ENCODE measurements at regions not wholly inside any gene's neighbourhood (a gene's known extent, or its start where the extent isn't known, plus 50 kb on each side); places are given as distances from the start of the nearest gene placed in this dataset.
A peak's percentile ranks its signal among the peaks of the same experiment; 100 is the strongest.
"Not testable (repeated sequence)": the region's sequence is repeated elsewhere in the genome, so short reads cannot be mapped to it uniquely, and the experiment has no call there.

DNA sequence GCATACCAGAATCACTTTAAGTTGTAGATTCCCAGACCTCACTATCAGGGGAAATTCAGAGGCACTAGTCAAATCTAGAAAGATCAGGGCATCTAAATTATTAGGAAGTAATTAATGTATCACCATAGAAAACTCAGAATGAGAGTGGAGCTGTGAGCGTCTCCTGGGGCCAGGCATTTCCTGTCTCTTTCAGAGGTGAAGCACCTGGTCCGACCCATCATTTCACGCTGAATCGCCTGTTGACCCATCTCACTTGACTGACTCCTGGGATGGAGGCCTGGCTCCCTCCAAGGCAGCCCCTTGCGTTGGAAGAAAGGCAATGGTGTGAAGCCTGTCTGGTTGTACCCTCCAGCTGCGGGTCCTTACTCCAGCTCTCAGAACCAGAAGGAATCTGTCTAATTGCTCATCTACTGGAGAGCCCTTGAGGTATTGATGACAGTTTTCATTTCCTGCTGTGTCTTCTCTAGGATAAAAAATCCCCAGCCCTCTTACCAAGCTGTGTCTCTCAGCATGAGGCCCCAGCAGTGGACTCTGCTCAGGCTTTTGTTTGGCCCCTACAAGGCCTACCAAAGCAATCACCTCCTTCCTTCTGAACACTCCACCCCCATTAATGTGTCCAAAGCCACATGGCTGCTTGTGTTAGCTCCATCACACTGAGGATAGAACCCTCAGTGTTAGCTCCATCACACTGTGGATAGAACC, 93.2 kb upstream of the SYT13 start:
- FAIRE-seq = no peak

DNA sequence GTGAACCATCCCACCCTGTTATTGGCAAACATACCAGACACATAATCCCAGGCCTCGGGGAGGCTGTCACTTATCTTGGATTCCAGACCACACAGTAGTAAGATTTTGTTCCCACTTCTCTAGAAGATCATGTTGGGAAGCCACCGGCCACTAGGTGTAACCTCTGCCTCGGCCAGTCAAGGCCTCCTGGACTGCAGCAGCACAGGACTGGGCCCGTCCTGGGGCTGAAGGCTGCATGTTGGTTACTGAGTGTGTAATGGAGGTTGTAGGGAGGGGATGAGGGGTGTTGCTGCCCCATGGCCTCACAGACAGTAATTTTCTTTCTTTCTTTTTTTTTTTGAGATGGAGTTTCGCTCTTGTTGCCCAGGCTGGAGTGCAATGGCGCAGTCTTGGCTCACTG, 92.4 kb upstream of the SYT13 start:
- FAIRE-seq = no peak

DNA sequence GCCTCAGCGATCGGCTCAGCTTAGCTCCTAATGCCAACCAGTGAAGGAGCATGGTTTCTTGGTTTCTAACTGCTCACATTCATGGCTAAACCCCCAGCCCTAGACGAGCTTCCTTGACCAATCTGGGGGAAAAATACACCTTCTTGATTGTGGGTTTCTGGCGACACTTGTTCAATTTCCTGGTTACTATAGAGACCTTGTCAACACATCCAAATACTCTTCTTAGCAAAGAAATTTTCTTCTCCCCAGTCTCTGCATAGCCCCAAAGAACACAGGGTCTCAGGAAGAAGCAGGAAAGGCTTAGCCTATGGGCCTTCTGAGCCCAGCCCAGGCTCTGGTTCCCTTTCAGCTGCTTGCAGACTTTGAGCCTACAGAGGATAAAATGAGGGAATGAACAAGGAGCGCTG, 88.5 kb upstream of the SYT13 start:
- no peak for FAIRE-seq

DNA sequence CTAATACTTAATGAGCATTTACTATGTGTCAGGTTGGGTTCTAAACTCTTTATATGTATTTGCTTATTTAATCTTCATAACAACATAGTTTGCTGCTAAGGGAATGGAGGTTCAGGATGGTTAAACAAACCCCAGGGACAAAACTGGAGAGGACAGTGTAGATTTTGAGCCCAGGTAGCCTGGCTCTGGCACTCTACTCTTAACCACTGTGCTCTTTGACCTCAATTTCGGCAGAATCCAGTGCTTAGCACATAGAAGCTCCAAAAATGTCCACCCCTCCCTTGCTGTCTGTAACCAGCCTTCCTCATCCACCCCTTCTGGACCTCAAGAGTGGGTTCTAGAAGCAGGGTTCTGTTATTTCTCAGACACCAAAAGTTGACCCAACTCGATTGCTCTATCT, 88.0 kb upstream of the SYT13 start:
- no peak for FAIRE-seq

DNA sequence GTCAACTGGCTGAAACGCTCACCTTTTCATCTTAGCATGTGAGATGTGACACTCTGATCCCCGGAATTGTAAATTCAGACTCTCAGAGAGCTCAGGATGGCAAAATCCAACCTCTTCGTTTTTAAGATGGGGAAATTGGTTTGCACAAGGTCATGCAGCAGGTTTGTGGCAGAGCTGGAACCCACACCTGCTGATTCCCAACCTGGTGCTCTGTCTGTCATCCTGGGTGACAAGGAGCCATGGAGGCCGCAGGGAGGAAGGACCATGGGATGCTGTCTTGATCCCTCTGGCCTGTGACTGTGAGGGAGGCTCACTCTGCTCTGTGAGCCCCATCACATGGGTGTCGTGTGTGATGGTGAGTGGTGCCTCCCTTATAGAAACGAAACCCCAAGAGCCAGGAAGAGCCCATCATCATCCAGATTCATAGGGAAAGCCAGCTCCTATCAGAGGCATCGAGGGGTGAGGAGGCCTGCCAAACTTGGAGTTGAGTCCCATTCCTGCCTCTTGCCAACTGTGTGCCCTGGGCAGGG, 87.4 kb upstream of the SYT13 start:
- no peak for FAIRE-seq

DNA sequence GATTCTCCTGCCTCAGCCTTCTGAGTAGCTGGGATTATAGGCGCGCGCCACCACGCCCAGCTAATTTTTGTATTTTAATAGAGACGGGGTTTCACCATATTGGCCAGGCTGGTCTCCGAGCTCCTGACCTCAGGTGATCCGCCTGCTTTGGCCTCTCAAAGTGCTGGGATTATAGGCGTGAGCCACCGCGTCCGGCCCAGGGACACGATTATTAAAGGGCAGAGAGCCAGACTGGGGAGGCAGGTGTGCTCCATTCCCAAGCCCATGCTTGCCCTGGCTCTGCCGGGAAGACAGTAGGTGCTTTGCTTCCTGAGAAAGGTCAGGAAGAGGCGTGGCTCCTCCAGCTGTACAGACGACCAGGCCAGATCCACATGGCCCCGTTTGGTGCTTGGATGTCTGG, 86.3 kb upstream of the SYT13 start:
- not testable (repeated sequence) for FAIRE-seq

DNA sequence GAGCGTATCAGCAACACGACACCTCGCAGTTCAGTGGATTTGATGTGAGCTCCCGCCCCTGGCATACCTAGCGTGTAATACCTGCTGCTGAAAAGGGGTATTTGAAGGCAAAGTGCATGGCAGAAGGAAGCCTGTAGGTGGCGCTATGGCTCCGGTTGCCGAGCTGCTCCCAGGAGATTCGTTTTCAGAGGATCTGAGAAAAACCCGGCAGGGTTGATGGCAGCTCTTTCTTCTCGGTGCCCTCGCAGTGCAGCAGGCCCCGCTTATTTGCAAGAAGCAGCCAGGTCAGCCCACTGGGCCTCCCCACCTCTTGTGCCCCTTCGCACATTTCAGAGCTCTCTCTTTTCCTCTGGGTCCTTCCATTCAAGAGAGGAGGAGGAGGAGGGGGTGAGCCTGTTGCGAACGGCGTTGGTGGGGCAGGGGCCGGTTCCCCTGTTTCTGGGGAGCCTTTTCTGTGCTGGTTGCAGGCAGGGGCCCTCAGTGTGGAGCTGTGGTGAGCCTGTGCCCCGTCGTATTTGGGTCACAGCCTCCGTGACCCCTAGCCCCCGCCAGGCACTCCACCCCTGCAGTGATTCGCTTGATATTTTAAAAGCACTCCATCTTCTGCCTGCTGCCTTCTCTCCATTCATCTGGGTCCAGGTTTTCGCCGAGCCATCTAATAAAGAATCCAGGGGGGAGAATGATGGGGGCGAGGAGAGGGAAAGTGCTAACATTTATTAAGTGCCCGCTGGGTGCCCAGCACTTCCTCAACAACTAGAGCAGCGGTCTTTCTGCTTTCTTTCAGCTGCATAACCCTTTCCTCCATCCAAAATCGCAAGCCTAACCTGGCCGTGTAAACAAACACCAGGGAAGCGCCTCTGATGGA, 85.3 kb upstream of the SYT13 start:
- peak; percentile 49 for FAIRE-seq

DNA sequence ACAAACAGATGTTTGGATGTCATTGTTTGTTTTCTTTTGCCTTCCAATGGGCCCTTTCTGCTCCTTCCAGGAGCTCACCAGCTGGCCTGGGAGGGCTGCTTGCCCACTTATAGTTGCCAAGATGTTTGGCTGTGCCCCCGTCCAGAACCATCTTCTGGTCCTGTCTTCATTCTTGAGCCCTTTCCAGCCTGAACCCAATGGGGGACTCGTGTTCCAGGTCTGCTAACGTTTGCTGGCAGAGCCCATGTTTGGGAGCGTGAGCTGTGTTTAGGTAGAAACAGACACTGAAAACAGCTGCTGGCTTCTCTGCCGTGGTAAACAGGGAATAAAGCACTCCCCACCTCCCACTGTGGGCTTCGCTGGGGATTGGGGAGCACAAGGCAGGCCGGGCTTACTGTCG, 83.2 kb upstream of the SYT13 start:
- FAIRE-seq = no peak

DNA sequence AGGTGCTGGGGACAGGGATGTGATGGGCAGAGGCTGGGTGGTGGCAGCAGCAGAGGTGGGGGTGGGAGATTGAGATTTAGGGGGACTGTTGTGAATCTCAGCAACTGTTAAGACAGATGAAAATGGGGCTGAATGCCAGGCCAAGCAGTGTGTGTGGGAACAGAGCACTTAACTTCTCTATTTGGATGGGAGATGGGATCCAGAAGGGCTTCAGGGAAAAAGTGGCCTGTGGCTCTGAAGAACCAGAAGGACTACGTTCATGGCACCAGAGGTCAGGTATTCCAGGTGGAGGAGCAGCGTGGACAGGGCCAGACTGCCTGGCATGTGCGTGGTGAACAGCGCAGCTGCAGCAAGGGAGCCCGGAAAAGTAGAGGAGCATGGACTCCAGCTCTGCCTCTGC, 82.6 kb upstream of the SYT13 start:
- no peak for FAIRE-seq

DNA sequence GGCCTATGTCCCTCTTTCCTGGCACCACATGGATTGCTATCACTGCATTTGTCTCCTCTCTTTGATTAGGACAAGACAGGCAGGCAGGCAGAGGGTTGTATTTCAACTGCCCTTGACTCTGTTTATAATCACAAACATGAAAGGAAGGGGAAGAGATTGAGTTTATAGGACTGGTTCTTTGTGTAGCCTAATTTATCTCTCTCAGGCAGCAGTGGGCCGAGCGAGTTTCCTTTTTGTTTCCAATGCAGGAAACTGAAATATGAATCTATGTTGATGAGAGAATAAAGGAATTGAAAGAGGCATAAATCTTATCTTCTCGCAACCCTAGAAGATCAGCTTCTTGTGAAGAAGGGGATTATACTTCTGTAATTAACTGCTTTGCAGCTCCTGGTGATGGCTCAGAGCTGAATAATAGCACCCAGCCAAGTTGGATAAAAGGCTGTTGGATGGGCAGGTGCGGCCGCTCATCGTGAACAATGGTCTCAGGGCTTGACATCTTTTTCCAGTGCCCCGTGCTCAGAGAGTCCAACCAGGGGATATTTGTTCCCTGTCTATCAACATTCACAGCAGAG, 80.6 kb upstream of the SYT13 start:
- FAIRE-seq = no peak

DNA sequence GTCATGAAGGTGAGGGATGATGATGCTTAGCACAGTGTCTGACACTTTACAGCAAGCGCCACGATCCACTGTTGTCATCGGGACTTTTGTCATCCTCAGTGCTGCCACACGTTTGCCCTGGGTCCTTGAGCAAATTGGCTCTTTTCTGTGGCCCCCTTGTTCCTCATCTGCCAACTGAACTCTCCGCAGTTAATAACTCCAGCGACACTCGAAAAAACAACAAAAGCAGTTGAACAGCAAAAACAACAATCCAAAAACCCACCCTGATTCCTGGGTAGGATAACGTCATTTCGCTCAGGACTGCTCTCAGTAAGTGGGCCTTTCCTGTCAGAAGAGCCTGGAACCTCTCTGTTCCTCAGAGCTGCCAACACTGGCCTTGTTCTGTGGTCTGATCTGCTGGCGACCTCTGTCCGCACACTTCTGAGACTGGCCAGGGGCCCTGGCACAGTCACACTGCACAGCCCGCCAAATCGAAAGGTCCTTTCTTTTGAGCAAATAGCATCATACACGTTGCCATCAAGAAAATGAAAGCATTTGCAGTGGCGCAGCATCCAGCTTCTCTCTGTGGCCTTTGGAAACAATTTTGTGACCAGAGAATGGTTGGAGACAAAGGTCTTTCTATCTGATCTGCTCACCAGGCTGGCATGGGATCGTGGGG, 79.9 kb upstream of the SYT13 start:
- no peak for FAIRE-seq

DNA sequence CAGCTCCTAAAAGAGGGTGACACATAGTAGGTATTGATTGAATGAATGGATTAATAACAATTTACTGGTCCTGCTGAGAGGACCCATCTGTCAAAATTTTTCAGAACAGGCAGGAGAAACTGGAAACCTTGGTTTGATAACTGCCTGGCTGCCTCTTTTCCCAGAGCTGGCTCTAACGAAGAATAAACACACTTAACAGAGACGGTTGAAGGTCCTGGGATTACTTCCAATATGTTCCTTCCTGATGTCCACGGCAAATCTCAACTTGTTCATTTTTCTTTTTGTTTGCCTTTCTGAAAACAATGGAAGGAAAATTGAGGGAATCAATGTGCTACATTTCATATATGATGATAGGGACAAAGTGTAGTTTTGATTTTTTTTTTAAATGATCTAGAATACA, 76.5 kb upstream of the SYT13 start:
- FAIRE-seq = no peak

DNA sequence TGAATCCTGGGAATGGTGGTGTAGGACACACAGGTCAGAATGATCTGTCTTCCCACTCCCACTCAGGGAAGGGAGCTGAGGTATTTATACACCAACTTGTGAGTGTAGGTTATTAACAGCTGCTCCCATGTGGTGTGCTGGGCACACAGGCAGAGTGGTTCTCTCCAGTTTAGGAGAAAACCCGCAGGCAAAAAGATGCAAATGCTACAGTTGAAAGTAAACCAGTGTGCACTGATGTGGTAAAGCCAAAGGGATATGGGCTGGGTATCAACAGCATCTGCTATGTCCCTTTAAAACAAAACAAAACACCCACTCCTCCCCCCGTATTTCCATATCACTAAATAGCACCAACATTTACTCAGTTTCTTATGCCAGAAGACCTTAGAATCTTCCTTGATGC, 75.4 kb upstream of the SYT13 start:
- no peak for FAIRE-seq

DNA sequence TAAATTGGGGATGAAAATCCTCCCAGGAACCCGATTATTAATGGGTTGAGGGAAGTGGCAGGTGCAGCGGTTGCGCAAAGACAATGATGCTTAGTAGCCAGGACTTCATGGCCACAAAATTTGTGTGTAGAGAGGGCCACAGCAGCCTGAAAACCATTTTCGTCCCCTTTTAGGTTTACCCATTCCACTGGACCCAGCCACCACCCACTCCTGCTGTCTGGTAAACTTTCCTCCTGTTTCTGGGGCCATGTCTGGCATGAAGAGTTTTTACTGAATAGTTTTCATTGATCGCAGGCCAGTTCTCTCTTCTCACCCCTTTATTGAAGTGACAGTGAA, 69.5 kb upstream of the SYT13 start:
- FAIRE-seq = no peak

DNA sequence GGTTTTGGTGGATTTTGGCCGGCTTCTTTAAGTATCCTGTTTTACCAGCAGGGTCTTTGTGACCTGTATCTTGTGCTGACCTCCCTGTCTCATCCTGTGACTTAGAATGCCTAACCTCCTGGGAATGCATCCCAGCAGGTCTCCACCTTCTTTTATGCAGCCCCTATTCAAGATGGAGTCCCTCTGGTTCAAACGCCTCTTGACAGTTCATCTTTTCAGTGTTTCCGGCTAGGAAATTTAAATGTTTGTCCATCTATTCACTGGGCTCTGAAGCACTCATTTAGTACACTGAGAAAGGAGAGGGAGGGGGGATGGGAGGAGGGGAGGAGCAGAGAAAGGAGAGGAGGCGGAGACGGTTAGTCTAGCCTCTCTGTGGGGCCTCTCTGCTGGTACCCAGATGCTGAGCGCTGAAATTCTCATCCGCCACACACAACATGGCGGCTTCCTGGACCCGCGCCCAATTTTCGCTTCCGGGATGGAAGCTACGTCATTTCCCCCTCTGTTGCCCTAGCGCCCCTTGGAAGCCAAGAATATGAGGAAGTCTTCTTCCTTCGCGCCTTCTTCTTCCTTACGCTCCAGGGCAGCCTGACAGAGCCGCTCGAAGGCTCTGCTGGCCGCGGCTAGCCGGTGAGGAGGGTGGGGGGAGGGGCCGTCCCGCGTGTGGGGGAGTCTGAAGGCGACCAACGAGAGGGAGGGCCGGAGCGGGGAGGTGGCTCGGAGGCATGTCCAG, 69.0 kb upstream of the SYT13 start:
- no peak for FAIRE-seq

DNA sequence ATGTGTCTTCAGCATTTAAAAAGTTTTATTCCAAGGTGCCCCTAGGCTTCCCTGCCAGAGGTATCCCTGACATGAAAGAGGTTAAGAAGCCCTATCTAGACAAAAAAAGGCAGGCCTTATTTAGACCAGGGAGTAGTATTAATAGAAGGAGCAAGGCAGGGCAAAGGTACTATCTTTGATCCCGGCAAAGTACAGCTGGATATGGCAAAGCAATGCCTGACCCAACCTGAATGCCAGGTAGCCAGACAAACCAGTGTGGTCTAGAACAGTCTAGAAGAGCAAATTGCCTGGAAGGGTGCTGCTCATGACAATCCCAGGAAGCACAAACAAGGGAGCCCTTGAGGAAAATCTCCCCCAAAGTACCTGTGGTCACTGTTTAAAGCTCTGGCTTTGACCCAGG, 62.6 kb upstream of the SYT13 start:
- FAIRE-seq = no peak

DNA sequence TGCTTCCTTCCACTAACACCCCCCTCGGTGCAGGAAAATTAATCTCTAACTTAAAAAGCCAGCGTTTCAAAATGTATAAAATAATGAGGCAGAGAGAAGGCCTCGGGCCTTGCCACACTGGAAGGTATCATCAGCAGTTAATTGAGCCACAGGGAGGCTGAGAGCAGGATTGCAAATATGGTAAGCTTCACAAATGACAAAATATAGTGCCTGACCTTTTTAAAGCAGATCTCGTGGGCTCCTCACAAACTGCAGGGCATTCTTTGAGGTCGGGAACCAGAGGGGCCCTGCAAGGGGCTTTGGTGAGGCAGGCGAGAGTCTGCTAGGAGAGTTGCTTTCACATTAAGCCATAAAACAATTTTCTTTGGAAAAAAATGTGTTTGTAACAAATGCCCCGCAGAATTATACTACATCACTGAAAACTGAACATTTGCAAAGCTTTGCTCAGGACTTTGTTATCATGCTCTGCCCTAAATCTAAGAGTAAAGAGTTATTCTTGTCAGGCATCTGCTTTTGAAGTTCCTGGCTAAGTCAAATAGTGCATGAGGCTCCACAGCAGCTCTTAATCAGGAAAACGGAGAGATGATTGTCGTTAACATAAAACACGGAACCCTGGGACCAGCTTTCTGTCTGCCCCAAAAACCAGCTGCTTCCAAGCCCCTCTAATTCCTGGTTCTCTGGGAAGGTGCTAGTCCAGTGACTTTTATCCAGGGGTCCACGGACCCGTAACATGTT, 61.4 kb upstream of the SYT13 start:
- no peak for FAIRE-seq

DNA sequence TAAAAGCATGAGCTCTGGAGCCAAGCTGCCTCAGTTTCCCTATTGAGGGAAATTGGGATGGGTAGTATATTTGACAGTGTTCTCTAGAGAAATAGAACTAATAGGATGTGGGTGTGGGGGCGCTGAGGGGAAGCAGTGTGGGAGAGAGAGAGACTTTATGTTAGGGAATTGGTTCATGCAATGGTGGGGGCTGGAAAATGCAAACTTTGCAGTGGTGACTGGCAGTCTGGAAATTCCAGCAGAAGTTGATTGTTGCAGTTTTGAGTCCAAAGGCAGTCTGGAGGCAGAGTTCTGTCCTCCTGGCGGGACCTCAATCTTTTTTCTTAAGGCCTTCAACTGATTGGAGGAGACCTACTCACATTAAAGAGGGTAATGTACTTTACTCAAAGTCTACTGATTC, 59.4 kb upstream of the SYT13 start:
- FAIRE-seq = no peak

DNA sequence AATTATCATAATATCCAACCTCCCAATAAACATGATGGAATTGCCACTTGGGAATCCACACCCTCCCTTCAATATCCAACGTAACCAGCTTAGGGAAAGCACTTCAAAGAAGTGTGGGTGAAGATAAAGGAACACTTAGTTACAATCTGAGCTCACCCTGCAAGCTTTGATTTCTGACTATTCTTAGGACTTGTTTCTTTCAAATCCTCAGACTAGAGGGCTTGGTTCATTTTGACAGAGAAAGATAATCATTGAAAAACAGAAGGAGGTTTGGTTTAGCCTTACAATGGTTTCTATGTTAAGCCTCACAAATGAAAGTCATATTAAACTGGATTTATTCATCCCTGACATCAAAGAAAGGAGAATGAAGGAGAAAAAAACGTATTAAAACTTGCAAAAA, 57.9 kb upstream of the SYT13 start:
- no peak for FAIRE-seq

DNA sequence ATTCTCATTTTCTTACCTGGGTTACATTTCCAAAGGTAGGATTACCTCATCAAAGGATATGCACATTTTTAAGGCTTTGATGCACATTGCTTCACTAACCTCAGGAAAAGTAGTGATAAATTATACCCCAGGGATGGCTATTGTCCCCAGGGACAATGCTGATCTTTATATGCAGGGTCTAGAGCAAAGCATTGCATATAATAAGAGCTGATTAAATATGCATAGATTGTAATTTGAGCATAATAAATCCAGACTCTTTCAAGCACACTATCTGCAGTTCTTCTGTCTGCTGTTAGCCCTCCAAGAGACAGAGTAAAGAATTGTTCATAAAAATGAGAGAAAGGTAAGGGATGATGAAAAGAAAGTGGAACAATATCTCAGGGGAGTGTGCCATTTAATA, 57.3 kb upstream of the SYT13 start:
- no peak for FAIRE-seq

DNA sequence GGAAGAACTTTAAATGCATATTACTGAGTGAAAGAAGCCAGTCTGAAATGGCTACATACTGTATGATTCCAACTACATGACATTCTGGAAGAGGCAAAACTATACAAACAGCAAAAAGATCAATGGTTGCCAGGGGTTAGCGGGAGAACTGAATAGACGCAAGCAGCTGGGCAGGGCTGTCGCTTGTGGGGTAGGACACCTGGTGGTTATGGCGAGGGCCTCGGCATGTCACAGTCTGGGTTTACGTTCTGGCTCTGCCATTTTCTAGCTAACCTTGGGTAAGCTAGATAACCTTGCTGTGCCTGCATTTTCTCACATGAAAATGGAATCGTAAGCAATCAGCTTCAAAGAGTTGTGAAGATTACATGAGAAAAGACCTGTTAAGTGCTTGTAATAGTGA, 55.2 kb upstream of the SYT13 start:
- no peak for FAIRE-seq
